ENCODE measurements at regions not wholly inside any gene's neighbourhood (a gene's known extent, or its start where the extent isn't known, plus 50 kb on each side); places are given as distances from the start of the nearest gene placed in this dataset.

DNA sequence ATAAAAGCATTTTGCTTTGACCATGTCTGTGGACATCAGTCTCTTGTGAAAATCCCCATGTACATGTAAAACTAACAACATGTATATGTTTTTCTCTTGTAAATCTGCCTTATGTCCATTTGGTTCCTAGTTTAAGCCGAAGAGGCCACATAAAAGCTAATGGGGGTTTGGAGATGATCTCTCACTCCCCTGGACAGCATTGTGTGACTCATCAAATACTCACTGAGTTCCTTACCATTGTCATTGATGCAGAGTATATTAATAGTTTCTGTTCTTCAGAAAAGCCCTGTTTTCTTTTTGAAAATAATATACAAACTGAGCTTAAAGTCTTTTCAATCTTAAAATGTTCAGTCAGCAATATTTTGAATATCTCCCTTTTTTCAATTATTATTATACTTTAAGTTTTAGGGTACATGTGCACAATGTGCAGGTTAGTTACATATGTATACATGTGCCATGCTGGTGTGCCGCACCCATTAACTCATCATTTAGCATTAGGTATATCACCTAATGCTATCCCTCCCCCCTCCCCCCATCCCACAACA is 536.7 kb upstream of the HTR2A start:
- Histone ChIP-seq H3K4me3 (no peak overlapping the region), H3K36me3 (no peaks in the 10 kb centered on the region), H3K27ac (no peak overlapping the region), H3K4me1 (no peaks in the 10 kb centered on the region), H3K9me3 (no peaks in the 10 kb centered on the region), H3K27me3 (no peaks in the 10 kb centered on the region)
- TF ChIP-seq, protein P1, sequence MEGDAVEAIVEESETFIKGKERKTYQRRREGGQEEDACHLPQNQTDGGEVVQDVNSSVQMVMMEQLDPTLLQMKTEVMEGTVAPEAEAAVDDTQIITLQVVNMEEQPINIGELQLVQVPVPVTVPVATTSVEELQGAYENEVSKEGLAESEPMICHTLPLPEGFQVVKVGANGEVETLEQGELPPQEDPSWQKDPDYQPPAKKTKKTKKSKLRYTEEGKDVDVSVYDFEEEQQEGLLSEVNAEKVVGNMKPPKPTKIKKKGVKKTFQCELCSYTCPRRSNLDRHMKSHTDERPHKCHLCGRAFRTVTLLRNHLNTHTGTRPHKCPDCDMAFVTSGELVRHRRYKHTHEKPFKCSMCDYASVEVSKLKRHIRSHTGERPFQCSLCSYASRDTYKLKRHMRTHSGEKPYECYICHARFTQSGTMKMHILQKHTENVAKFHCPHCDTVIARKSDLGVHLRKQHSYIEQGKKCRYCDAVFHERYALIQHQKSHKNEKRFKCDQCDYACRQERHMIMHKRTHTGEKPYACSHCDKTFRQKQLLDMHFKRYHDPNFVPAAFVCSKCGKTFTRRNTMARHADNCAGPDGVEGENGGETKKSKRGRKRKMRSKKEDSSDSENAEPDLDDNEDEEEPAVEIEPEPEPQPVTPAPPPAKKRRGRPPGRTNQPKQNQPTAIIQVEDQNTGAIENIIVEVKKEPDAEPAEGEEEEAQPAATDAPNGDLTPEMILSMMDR (IDR thresholded peaks at IDR 0.05): no peak
- no peak for TF ChIP-seq POLR2AphosphoS5 (IDR thresholded peaks at IDR 0.05)
- no peak for TF ChIP-seq POLR2A (IDR thresholded peaks at IDR 0.05)
- intact Hi-C loops (cut with DNase I; ENCODE audit: low total_unique reads): no loop called here
- DNase-seq (ENCODE audit: low spot score in 2 of 2): no peak

DNA sequence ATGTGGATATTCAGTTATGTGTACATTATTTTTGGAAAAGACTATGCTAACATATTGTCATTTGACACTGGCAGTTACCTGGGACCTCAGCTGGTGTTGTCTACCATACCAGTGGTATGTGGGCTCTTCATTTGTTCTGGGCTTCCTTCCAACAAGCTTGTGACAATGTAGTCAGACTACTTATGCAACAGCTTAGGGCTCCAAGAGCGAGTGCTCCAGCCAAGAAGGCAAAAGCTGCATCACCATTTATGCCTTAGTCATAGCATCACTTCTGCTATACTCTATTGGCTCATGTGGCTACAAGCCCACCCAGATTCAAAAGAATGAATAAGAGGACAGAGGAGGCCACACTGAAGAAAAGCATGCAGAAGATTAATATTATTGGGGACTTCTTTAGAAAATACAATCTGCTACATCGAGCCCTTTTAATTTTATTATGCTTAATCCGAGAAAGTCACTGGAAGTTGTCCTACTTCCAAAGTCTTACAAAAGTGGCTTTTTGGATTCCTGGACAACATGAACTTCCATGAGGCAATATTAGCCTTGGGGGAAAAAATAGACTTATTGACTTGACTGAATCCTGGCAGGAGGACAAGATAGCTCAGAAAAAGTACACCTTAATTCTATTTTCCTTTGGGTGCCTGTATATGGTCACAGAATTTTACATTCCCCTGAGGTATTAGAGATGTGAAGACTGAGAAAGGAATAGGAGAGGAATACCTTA is 529.4 kb upstream of the HTR2A start:
- no peaks in the 10 kb centered on the region for H3K9me3 ChIP-seq
- H3K27ac ChIP-seq: peak overlapping the region; percentile 83 to 88
- H3K4me1 ChIP-seq: no peaks in the 10 kb centered on the region
- intact Hi-C loops (cut with DNase I; ENCODE audit: low total_unique reads): no loop called here
- H3K27me3 ChIP-seq: no peaks in the 10 kb centered on the region
- TF ChIP-seq, protein P1 (IDR thresholded peaks at IDR 0.05): no peak
- TF ChIP-seq POLR2AphosphoS5 (IDR thresholded peaks at IDR 0.05): peak in 1 of 3 donors; percentile 27
- H3K4me3 ChIP-seq: no peak overlapping the region
- no peaks in the 10 kb centered on the region for H3K36me3 ChIP-seq
- DNase-seq (ENCODE audit: low spot score in 2 of 2): peak in 1 of 2 donors; percentile 77

DNA sequence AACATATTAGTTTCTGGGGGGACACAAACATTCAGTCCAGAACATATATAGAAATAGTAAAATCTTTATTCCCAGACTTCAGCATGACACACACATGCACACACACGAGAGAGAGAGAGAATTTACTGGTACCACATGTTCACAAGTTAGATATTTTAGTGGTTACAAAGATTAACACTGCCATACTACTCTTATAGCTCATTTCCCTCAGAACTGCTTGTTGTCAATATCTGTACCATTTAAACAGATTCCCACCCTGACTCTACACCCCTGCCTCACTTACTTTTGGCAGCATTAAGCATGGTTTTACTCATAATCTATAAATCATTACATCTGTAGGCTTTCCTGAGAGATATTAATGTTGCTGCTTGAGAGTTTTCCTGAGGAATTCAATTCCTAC is 524.7 kb upstream of the HTR2A start:
- H3K36me3 ChIP-seq: no peaks in the 10 kb centered on the region
- no peaks in the 10 kb centered on the region for H3K9me3 ChIP-seq
- DNase-seq (ENCODE audit: low spot score in 2 of 2): no peak
- no peak for TF ChIP-seq POLR2AphosphoS5 (IDR thresholded peaks at IDR 0.05)
- TF ChIP-seq POLR2A (IDR thresholded peaks at IDR 0.05): no peak
- TF ChIP-seq, protein P1 (IDR thresholded peaks at IDR 0.05): no peak
- no peak overlapping the region for H3K4me3 ChIP-seq
- H3K27ac ChIP-seq: no peak overlapping the region
- intact Hi-C loops (cut with DNase I; ENCODE audit: low total_unique reads): no loop called here
- H3K27me3 ChIP-seq: no peaks in the 10 kb centered on the region
- no peaks in the 10 kb centered on the region for H3K4me1 ChIP-seq

DNA sequence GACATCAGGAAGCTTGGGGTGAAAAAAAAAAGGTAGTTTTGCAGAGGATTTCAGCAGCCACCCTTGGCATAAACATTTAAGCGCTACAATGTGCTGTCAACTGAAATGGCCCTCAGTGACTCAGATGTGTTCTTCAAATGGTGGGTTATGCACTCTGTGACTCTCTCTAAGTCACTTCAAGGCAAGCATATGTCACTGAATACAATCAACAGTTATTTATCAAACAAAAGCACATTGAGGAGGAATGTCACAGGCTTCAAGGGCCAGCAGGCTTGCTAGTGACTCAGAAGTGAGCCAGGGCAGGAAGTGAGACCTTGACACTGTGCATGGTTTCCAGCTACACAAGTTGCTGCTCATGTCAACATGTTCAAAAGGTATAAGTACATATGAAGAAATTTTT is 523.7 kb upstream of the HTR2A start:
- TF ChIP-seq POLR2A (IDR thresholded peaks at IDR 0.05) (no peak), POLR2AphosphoS5 (IDR thresholded peaks at IDR 0.05) (no peak)
- TF ChIP-seq, protein P1 (IDR thresholded peaks at IDR 0.05): no peak
- H3K27me3 ChIP-seq: no peaks in the 10 kb centered on the region
- H3K27ac ChIP-seq: no peak overlapping the region
- H3K4me1 ChIP-seq: no peaks in the 10 kb centered on the region
- intact Hi-C loops (cut with DNase I; ENCODE audit: low total_unique reads): no loop called here
- no peaks in the 10 kb centered on the region for H3K9me3 ChIP-seq
- no peak overlapping the region for H3K4me3 ChIP-seq
- no peaks in the 10 kb centered on the region for H3K36me3 ChIP-seq
- no peak for DNase-seq (ENCODE audit: low spot score in 2 of 2)

DNA sequence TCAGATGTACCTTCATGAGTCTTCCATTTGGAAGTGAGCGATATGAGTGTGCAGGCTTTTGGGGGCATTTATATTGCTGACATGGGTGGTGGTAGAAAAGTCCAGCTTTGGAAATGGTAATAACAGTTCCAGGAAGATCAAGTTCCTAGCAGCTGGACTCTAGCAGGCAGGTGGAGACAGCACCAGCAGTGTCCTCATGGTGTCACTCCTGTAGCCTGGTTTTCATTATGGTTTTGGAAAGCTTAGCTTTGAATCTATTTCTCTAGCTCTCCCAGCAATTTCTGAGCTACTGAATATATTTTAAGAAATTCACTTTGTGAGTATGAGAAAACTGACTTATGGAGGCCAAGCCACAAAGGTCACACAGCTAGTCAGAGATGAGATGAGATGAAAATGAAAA is 523.2 kb upstream of the HTR2A start:
- Histone ChIP-seq H3K27ac (no peak overlapping the region), H3K4me1 (no peaks in the 10 kb centered on the region), H3K36me3 (no peaks in the 10 kb centered on the region), H3K9me3 (no peaks in the 10 kb centered on the region), H3K4me3 (no peak overlapping the region), H3K27me3 (no peaks in the 10 kb centered on the region)
- intact Hi-C loops (cut with DNase I; ENCODE audit: low total_unique reads): no loop called here
- TF ChIP-seq POLR2A (IDR thresholded peaks at IDR 0.05) (no peak), POLR2AphosphoS5 (IDR thresholded peaks at IDR 0.05) (no peak)
- TF ChIP-seq, protein P1 (IDR thresholded peaks at IDR 0.05): no peak
- no peak for DNase-seq (ENCODE audit: low spot score in 2 of 2)
